ENCODE measurements at regions not wholly inside any gene's neighbourhood (a gene's known extent, or its start where the extent isn't known, plus 50 kb on each side); places are given as distances from the start of the nearest gene placed in this dataset.

DNA sequence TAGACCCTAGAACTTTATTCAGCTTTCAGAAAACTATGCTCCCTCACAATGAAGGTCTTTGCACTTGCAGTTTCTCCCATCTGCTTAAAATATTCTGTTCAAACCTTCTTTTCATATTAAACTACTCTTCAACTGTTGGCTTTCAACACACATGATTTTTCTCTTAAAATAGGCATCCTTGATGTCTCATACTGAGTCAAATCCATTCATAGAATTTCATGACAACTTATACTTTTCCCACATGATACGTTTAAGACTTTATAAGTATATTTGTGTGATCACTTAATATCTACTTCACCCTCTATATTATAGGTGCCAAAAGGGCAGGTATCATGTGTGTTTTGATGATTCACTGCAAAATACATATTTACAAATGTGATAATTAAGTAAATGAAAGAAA is 412.5 kb downstream of the MMUT start:
- TF ChIP-seq, protein P1, sequence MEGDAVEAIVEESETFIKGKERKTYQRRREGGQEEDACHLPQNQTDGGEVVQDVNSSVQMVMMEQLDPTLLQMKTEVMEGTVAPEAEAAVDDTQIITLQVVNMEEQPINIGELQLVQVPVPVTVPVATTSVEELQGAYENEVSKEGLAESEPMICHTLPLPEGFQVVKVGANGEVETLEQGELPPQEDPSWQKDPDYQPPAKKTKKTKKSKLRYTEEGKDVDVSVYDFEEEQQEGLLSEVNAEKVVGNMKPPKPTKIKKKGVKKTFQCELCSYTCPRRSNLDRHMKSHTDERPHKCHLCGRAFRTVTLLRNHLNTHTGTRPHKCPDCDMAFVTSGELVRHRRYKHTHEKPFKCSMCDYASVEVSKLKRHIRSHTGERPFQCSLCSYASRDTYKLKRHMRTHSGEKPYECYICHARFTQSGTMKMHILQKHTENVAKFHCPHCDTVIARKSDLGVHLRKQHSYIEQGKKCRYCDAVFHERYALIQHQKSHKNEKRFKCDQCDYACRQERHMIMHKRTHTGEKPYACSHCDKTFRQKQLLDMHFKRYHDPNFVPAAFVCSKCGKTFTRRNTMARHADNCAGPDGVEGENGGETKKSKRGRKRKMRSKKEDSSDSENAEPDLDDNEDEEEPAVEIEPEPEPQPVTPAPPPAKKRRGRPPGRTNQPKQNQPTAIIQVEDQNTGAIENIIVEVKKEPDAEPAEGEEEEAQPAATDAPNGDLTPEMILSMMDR (IDR thresholded peaks at IDR 0.05): no peak

DNA sequence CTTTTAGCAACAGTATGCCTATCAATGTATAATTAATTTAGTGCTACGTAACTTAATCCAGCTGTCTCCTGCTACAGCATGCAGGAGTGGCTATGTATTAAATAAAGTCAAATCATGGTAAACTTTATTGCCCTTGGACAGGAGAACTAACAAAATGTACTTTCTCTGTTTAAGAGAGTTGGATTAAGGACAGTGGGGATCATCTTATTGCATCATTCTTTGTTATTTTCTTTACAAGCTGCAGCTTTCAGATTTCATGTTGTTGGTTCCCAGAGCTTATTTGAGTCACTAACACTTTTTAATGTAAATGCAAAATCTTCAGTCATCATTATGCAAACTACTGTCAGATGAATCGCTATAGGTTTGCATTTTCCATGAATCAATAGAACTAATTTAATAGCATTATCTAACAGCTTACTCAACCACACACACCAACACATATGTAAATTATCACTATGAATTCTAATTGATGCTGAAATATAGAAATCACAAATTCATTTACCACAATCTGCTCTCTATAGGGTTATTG is 424.7 kb downstream of the MMUT start:
- H3K4me3 Mint-ChIP-seq (ENCODE audit: unreplicated experiment): no peak overlapping the region
- TF ChIP-seq, protein P1 (IDR thresholded peaks at IDR 0.05): no peak
- no peaks in the 10 kb centered on the region for H3K4me1 Mint-ChIP-seq (ENCODE audit: unreplicated experiment)
- H3K27ac Mint-ChIP-seq (ENCODE audit: unreplicated experiment): no peak overlapping the region
- no peaks in the 10 kb centered on the region for H3K36me3 Mint-ChIP-seq (ENCODE audit: unreplicated experiment)
- H3K9me3 Mint-ChIP-seq (ENCODE audit: unreplicated experiment): no peaks in the 10 kb centered on the region
- H3K27me3 Mint-ChIP-seq (ENCODE audit: unreplicated experiment): no peaks in the 10 kb centered on the region
- DNase-seq (ENCODE audit: extremely low spot score, unreplicated experiment): no peak

More for the DNA sequence above, 412.5 kb downstream of the MMUT start:
- H3K9me3 Mint-ChIP-seq (ENCODE audit: unreplicated experiment): no peaks in the 10 kb centered on the region
- no peak overlapping the region for H3K27ac Mint-ChIP-seq (ENCODE audit: unreplicated experiment)
- no peak overlapping the region for H3K4me3 Mint-ChIP-seq (ENCODE audit: unreplicated experiment)
- H3K36me3 Mint-ChIP-seq (ENCODE audit: unreplicated experiment): no peaks in the 10 kb centered on the region
- no peak for DNase-seq (ENCODE audit: extremely low spot score, unreplicated experiment)
- peaks cover 9% of the 10 kb centered on the region for H3K27me3 Mint-ChIP-seq (ENCODE audit: unreplicated experiment)
- no peaks in the 10 kb centered on the region for H3K4me1 Mint-ChIP-seq (ENCODE audit: unreplicated experiment)

DNA sequence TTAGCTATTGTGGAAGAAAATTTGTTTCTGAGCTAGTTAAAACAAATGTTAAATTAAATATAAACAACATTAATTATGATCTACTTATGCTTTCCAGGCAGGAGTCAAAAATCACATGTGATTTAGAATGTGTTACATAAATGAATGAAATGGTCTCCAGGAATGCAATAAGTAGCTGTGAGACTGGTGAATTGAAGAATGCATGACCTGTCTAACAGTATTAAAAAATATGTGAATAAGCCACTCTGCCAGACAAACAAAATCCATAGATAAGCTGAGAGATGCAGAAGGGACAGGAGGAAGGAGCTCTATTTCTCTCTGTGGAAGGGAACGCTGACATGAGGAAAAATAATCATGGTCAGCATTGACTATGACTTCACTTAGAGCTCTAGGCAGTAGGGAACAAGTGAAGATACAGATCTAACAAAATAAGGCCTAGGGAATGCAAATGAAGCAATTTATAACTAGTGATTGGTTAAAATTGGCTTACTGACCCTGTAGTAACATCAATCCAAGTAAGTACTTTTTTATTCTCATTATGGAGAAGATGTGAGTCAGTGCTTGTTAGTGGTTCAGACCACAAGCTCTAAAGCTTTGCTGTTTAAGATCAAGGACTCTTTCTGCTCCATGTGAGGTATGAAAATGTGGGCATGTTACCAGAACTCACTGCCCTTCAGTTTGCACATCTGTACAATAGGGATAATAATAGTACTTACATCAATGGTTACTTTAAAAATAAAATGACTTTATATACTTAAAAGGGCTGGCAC is 432.6 kb downstream of the MMUT start:
- Mint-ChIP-seq H3K4me1 (ENCODE audit: unreplicated experiment) (no peaks in the 10 kb centered on the region), H3K27ac (ENCODE audit: unreplicated experiment) (no peak overlapping the region), H3K36me3 (ENCODE audit: unreplicated experiment) (no peaks in the 10 kb centered on the region), H3K9me3 (ENCODE audit: unreplicated experiment) (no peaks in the 10 kb centered on the region), H3K27me3 (ENCODE audit: unreplicated experiment) (peaks cover 8% of the 10 kb centered on the region), H3K4me3 (ENCODE audit: unreplicated experiment) (no peak overlapping the region)
- TF ChIP-seq, protein P1 (IDR thresholded peaks at IDR 0.05): no peak
- DNase-seq (ENCODE audit: extremely low spot score, unreplicated experiment): no peak

DNA sequence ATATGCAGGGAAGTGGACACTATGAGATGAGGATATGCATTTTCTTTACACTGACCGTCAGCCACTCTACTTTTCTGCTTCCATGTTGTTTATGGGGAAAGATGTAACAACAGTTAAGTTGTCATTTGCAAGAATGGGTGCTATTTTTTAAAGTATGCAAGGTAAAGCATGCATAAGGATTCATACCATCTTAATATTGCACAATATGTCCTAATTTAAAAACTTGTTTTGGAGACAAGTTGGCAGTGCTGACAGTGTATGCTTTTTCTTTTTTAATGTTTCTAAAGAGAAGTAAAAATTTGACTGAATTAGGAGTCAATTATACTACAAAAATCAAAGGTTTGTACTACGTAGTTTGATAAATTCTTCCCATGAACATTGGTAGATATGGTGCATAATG is 435.4 kb downstream of the MMUT start:
- TF ChIP-seq, protein P1 (IDR thresholded peaks at IDR 0.05): no peak
- no peaks in the 10 kb centered on the region for H3K36me3 Mint-ChIP-seq (ENCODE audit: unreplicated experiment)
- H3K9me3 Mint-ChIP-seq (ENCODE audit: unreplicated experiment): peaks cover 18% of the 10 kb centered on the region
- H3K27me3 Mint-ChIP-seq (ENCODE audit: unreplicated experiment): peaks cover 6% of the 10 kb centered on the region
- no peak overlapping the region for H3K27ac Mint-ChIP-seq (ENCODE audit: unreplicated experiment)
- no peak for DNase-seq (ENCODE audit: extremely low spot score, unreplicated experiment)
- H3K4me3 Mint-ChIP-seq (ENCODE audit: unreplicated experiment): no peak overlapping the region
- H3K4me1 Mint-ChIP-seq (ENCODE audit: unreplicated experiment): no peaks in the 10 kb centered on the region
